HG03432 (cell line): ENCODE measurements at regions not wholly inside any gene's neighbourhood (a gene's known extent, or its start where the extent isn't known, plus 50 kb on each side); places are given as distances from the start of the nearest gene placed in this dataset.
"Not testable (repeated sequence)": the region's sequence is repeated elsewhere in the genome, so short reads cannot be mapped to it uniquely, and the experiment has no call there.

Experiments
- ATAC-seq: cut with Tn5 transposase; IDR thresholded peaks from one replicate; pipeline ENCODE4 v1.9.1; 2021; ENCODE audit warnings: mild to moderate bottlenecking, moderate library complexity; ENCODE audit not compliant: unreplicated experiment

GRCh38 chr2:90359887-90360730, 1668.6 kb downstream of the RPIA start:
- not testable (repeated sequence) for ATAC-seq

DNA sequence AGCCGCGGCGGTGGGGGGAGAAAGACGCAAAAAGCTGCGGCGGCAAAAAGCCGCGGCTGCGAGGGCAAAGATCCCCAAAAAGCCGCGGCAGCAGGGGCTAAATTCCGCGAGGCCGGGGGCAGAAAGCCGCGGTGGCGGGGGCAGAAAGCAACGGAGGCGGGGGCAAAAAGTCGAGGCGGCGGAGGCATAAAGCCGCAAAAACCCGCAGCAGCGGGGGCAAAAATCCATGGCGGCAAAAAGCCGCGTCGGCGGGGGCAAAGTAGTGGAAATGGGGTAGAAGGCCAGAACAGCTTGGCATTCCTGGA, 1669.2 kb downstream of the RPIA start:
- ATAC-seq, result not testable (repeated sequence)
